Central memory CD8-positive, alpha-beta T cell (primary cell): ENCODE measurements at regions not wholly inside any gene's neighbourhood (a gene's known extent, or its start where the extent isn't known, plus 50 kb on each side); places are given as distances from the start of the nearest gene placed in this dataset.
"Not testable (repeated sequence)": the region's sequence is repeated elsewhere in the genome, so short reads cannot be mapped to it uniquely, and the experiment has no call there.

ENCODE experiments used
- ATAC-seq: fragments of 150-1000 bp; cut with Tn5 transposase; replicated peaks from 2 replicates; pipeline ENCODE4 v1.10.0; 2022; ENCODE audit warnings: mild to moderate bottlenecking, moderate FRiP score, moderate number of reproducible peaks; ENCODE audit not compliant: poor library complexity, severe bottlenecking; ENCODE audit errors: extremely low read depth
- DNase-seq, 2 donors: peaks; one replicate each; pipeline ENCODE4 v3.0.0; 2021; ENCODE audit warnings: low spot score in 2 of 2
- H3K27ac Mint-ChIP-seq: one replicate; pipeline ENCODE4 v1.8.0; 2022; ENCODE audit warnings: low read depth, mild to moderate bottlenecking, moderate library complexity, mixed read lengths
- H3K27me3 Mint-ChIP-seq: one replicate; pipeline ENCODE4 v1.8.0; 2022; ENCODE audit warnings: mixed read lengths
- H3K36me3 Mint-ChIP-seq: one replicate; pipeline ENCODE4 v1.8.0; 2022; ENCODE audit warnings: mild to moderate bottlenecking, moderate library complexity, mixed read lengths; ENCODE audit not compliant: insufficient read depth
- H3K4me1 Mint-ChIP-seq: one replicate; pipeline ENCODE4 v1.8.0; 2022; ENCODE audit warnings: mixed read lengths
- H3K4me3 Mint-ChIP-seq: one replicate; pipeline ENCODE4 v1.8.0; 2022; ENCODE audit warnings: mild to moderate bottlenecking, moderate library complexity, mixed read lengths
- H3K9me3 Mint-ChIP-seq: one replicate; pipeline ENCODE4 v1.8.0; 2022; ENCODE audit warnings: mixed read lengths

DNA sequence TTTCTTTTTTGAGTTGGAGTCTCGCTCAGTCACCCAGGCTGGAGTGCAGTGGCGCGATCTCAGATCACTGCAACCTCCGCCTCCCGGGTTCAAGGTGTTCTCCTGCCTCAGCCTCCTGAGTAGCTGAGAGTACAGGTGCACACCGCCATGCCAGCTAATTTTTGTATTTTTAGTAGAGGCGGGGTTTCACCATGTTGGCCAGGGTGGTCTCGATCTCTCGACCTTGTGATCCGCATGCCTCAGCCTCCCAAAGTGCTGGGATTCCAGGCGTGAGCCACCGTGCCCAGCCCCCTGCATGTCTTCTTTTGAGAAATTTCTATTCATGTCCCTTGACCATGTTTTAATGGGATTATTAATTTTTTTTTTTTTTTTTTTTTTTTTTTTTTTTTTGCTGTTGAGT lies 430.5 kb upstream of the DDX18 start:
- not testable (repeated sequence) for ATAC-seq, H3K27me3 Mint-ChIP-seq, H3K36me3 Mint-ChIP-seq, DNase-seq, H3K4me3 Mint-ChIP-seq, H3K27ac Mint-ChIP-seq, H3K4me1 Mint-ChIP-seq
- H3K9me3 Mint-ChIP-seq: peaks cover 20% of the 10 kb centered on the region

DNA sequence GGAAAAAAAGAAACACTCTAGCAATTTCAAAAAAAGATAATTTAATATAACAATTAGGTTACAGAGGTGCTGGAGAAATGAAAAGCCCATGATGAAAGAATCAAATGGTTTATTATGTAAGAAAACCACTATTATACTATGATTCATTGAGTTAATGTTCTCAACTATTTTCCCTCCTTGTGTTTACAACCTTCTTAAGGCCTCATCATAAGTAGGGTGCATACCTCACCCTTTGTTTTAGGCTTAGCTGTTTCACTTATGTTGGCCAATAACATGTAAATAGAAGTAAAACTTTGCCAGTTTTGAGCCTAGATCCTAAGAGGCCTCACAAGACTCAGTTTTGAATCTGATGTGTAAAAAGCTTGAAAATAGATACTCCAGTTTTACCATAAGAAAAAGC lies 418.3 kb upstream of the DDX18 start:
- ATAC-seq (no peak), DNase-seq (no peak)
- H3K4me1 Mint-ChIP-seq: no peaks in the 10 kb centered on the region
- peaks cover 38% of the 10 kb centered on the region for H3K9me3 Mint-ChIP-seq
- no peak overlapping the region for H3K27ac Mint-ChIP-seq
- H3K27me3 Mint-ChIP-seq: no peaks in the 10 kb centered on the region
- no peaks in the 10 kb centered on the region for H3K36me3 Mint-ChIP-seq
- no peak overlapping the region for H3K4me3 Mint-ChIP-seq

DNA sequence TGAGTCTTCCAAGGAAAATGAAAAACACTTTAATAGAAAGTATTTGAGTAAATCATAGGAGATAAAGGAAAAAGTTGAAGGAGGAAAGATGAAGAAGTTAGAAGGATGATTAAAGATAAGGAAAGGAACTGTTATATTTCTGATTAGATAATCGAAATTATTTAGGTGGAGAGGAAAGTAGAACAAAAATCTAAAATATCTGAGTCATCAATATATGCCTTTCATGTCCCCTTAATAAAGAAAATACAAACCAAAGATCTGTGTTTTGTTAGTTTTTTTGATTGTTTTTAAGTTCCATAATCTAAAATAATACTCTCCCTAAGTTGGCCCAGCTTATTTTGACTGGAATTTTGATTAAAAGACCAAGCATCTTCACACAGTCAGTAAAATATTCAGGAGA lies 412.9 kb upstream of the DDX18 start:
- H3K27me3 Mint-ChIP-seq: no peaks in the 10 kb centered on the region
- peaks cover 28% of the 10 kb centered on the region for H3K9me3 Mint-ChIP-seq
- DNase-seq (no peak), ATAC-seq (no peak)
- no peak overlapping the region for H3K27ac Mint-ChIP-seq
- H3K4me1 Mint-ChIP-seq: no peaks in the 10 kb centered on the region
- no peak overlapping the region for H3K4me3 Mint-ChIP-seq
- H3K36me3 Mint-ChIP-seq: no peaks in the 10 kb centered on the region

DNA sequence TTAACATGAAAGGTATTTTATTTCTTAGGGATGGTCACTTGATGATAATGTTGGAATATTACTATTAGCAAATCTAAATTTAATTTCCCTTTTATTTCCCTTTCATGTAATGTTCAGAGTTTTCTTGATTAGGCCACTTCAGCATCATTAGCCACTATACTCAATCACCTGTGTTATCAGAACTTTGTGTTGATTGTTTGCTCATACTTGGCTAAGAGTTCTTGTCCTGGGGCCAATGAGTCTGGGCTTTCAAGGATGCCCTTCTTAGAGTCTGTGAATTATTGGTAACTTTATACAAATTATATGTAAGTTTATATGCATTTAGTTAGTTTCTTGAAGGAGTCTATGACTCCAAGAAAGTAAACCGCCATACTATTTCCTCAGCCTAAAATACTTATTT lies 408.0 kb upstream of the DDX18 start:
- Mint-ChIP-seq H3K4me3 (no peak overlapping the region), H3K9me3 (peaks cover 14% of the 10 kb centered on the region), H3K4me1 (no peaks in the 10 kb centered on the region), H3K27me3 (no peaks in the 10 kb centered on the region), H3K27ac (no peak overlapping the region), H3K36me3 (no peaks in the 10 kb centered on the region)
- DNase-seq (no peak), ATAC-seq (no peak)

DNA sequence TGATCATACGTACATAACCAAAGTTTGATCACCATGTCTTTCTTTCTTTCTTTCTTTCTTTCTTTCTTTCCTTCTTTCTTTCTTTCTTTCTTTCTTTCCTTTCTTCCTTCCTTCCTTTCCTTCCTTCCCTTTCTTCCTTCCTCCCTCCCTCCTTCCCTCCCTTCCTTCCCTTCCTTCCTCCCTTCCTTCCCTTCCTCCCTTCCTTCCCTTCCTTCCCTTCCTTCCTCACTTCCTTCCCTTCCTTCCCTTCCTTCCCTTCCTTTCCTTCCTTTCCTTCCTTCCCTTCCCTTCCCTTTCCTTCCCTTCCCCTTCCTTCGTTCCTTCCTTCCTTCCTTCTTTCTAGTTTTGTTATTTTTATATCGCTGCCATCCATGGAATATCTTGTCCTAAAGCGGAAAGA lies 406.7 kb upstream of the DDX18 start:
- H3K27me3 Mint-ChIP-seq: no peaks in the 10 kb centered on the region
- H3K4me3 Mint-ChIP-seq: no peak overlapping the region
- peaks cover 16% of the 10 kb centered on the region for H3K9me3 Mint-ChIP-seq
- no peak for ATAC-seq
- no peaks in the 10 kb centered on the region for H3K4me1 Mint-ChIP-seq
- no peak for DNase-seq
- H3K36me3 Mint-ChIP-seq: no peaks in the 10 kb centered on the region
- no peak overlapping the region for H3K27ac Mint-ChIP-seq

DNA sequence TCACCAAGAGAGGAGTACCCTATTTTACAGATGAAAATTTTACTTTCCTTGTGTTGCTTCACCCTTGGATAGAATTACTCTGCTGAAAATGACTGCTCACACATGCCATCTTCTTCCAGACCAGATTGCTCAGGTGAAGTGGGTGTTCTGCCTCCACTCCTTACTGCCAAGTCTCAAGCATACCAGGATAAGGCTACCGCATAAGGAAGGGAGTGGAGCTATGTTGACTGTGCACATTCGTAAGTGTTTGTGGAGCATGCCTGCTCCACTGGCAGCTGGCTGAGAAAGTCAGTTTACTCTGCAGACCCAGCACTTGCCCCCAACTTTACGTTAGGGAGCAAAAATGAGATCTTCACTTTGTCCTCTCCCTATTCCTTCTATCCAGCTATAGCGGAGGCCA lies 405.0 kb upstream of the DDX18 start:
- H3K27me3 Mint-ChIP-seq: no peaks in the 10 kb centered on the region
- H3K4me3 Mint-ChIP-seq: no peak overlapping the region
- no peaks in the 10 kb centered on the region for H3K4me1 Mint-ChIP-seq
- ATAC-seq: no peak
- H3K27ac Mint-ChIP-seq: no peak overlapping the region
- H3K9me3 Mint-ChIP-seq: peaks cover 19% of the 10 kb centered on the region
- no peaks in the 10 kb centered on the region for H3K36me3 Mint-ChIP-seq
- DNase-seq: no peak

DNA sequence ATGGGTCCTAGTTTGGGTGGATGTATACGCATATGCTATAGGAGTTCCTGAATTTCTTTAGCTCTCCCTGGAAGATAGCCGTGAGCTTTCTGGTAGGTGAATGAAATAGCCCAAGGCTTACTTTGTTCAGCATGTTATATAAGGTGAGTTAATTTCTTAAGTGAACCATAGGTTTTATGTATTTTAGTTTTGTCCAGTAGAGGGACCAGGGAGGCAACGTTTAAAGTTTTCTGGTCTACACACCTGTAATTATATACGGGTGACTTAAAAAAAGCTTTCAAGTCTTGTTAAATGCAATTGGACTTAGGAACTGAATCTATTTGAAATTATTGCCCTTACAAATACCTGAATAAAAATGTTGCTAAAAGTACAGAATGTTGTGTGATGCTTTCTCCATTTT lies 402.5 kb upstream of the DDX18 start:
- Mint-ChIP-seq H3K36me3 (no peaks in the 10 kb centered on the region), H3K9me3 (peaks cover 20% of the 10 kb centered on the region), H3K4me3 (no peak overlapping the region), H3K27me3 (no peaks in the 10 kb centered on the region), H3K4me1 (no peaks in the 10 kb centered on the region), H3K27ac (no peak overlapping the region)
- no peak for DNase-seq
- no peak for ATAC-seq

DNA sequence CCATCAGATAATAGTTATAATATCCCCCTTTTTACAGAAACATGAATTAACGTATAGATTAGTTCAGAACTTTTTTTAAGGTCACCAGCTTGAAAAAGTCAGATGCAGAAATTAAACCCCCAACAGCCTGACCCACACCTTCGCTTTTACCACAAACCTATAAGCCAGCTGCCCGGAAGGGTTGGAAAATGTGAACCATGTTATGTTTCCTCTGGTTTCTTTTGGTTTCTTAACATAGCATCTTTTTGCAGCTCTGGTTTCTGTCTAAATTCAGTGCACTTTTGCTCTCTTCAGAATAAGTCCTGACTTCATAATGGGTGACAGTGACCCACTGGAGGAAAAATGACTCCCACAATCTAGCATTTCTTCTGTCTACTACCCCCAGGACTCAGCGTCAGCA lies 381.7 kb upstream of the DDX18 start:
- H3K4me3 Mint-ChIP-seq: no peak overlapping the region
- DNase-seq (no peak), ATAC-seq (no peak)
- no peaks in the 10 kb centered on the region for H3K4me1 Mint-ChIP-seq
- H3K9me3 Mint-ChIP-seq: peaks cover 17% of the 10 kb centered on the region
- no peak overlapping the region for H3K27ac Mint-ChIP-seq
- H3K36me3 Mint-ChIP-seq: no peaks in the 10 kb centered on the region
- no peaks in the 10 kb centered on the region for H3K27me3 Mint-ChIP-seq

DNA sequence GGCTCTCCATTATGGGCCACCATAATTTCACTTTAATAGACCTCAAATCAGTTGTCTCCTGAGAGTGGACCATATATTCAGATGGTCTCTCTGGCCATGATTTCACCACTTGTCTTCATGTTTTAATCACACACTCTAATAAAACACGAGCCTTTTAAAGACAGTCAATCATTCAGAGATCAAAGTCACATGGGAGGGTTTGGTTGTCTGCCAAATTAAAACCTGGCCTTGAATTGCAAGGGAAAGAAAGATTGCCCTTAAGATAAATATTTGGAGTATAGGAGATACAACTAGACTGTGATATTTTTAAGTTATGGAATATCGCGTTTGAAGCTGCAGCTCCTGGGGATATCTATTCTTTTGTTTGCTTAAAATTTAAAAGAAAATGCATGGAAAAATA lies 377.8 kb upstream of the DDX18 start:
- no peaks in the 10 kb centered on the region for H3K4me1 Mint-ChIP-seq
- ATAC-seq (no peak), DNase-seq (no peak)
- H3K27me3 Mint-ChIP-seq: no peaks in the 10 kb centered on the region
- H3K27ac Mint-ChIP-seq: no peak overlapping the region
- H3K4me3 Mint-ChIP-seq: no peak overlapping the region
- no peaks in the 10 kb centered on the region for H3K36me3 Mint-ChIP-seq
- peaks cover 23% of the 10 kb centered on the region for H3K9me3 Mint-ChIP-seq

DNA sequence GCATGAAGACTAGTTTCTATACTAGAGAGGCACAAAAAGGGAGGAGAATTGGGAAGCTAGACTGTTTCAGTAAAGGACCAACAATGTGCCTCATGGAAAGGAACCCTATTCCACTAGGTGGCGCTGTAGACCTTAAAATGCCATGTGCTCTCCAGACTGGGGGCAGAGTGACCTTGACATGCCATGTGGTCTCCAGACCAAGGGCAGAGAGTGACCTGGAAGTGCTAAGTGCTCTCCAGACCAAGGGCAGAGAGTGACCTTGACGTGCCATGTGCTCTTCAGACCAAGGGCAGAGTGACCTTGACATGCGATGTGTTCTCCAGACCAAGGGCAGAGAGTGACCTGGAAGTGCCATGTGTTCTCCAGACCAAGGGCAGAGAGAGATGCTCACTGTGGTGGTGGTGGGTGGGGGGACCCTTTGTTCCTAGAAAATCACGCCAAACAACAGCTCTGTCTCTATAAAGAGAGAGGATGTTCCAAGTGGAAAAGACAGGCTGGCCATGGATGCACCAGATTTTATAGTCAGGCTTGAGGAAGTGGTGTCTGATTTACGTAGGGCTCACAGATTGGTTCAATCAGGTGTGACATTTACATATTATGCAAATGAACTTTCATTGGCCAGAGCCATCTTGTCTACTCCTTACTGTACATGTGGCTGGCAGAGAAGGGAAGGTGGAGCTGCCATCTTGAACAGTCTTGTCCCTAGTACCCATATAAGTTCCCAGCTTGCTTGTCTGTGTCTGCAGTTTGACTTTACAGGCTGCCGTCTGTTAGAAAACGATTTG lies 344.0 kb upstream of the DDX18 start:
- Mint-ChIP-seq H3K9me3 (peaks cover 20% of the 10 kb centered on the region), H3K36me3 (no peaks in the 10 kb centered on the region), H3K27ac (no peak overlapping the region), H3K27me3 (no peaks in the 10 kb centered on the region), H3K4me3 (no peak overlapping the region), H3K4me1 (no peaks in the 10 kb centered on the region)
- DNase-seq (no peak), ATAC-seq (no peak)

DNA sequence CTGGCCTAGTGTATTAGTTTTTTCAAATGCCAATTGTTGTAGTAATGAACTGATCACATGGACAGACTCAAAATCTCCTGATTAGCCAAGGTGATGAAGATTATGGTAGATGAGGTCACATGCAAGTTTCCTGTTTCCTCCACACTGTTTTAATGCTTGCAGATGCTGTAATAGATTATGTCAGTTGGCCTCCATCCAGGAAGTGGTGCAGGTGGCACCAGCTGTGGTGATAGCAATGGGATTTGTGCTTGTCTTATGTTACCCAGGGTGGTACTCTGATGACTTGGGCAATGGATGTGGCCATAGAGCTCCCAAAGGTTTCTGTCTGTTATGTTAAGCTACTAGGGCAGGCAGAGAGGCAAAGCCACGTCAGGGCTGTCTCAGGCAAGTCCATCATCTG lies 332.9 kb upstream of the DDX18 start:
- DNase-seq: no peak
- H3K27me3 Mint-ChIP-seq: no peaks in the 10 kb centered on the region
- H3K9me3 Mint-ChIP-seq: peaks cover 36% of the 10 kb centered on the region
- peak; percentile 28 for ATAC-seq
- peaks cover 3% of the 10 kb centered on the region for H3K36me3 Mint-ChIP-seq
- no peak overlapping the region for H3K4me3 Mint-ChIP-seq
- no peak overlapping the region for H3K27ac Mint-ChIP-seq
- no peaks in the 10 kb centered on the region for H3K4me1 Mint-ChIP-seq

DNA sequence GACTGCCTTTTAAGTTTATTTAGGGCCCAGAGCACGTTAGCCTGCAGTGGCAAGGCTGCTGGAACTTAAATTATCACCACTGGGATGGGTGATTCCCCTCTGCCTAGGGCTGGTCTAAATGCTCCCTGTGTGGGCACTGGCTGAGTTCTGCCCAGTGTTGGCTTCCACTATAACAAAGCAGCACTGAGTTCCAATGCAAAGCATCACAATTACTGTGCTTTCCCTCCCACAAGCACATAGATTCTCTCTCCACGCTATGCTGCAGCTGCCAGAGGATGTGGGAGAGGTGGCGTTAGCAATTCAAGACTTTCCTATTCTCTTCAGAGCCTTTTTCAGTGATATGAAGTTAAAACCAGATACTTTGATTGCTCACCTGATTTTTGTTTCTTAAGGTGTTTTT lies 328.9 kb upstream of the DDX18 start:
- H3K27me3 Mint-ChIP-seq: no peaks in the 10 kb centered on the region

DNA sequence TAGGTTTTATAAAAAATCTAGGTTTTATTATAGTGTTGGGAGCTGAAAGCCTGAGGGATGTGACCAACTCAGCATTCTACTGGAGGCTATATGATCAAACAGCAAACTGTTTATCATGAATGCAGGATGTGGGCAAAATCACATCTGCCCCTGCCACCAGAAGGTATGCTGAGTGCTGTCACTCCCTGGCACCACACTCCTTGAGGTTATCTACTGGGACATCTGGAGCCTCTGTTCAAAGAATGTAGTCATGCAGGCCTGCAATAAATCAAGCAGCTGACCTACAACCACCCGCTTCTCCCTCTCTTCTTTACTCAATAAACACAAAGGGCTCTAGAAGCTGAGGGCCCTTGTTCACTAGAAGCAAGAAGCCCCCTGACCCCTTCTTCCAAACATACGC lies 328.4 kb upstream of the DDX18 start:
- H3K36me3 Mint-ChIP-seq: peaks cover 2% of the 10 kb centered on the region
- H3K27ac Mint-ChIP-seq: no peak overlapping the region
- no peak overlapping the region for H3K4me3 Mint-ChIP-seq
- DNase-seq (no peak), ATAC-seq (no peak)
- H3K9me3 Mint-ChIP-seq: peaks cover 24% of the 10 kb centered on the region
- H3K4me1 Mint-ChIP-seq: no peaks in the 10 kb centered on the region
- no peaks in the 10 kb centered on the region for H3K27me3 Mint-ChIP-seq

More for the DNA sequence above, 328.9 kb upstream of the DDX18 start:
- H3K27ac Mint-ChIP-seq: no peak overlapping the region
- no peak overlapping the region for H3K4me3 Mint-ChIP-seq
- ATAC-seq (no peak), DNase-seq (no peak)
- peaks cover 24% of the 10 kb centered on the region for H3K9me3 Mint-ChIP-seq
- no peaks in the 10 kb centered on the region for H3K4me1 Mint-ChIP-seq
- H3K36me3 Mint-ChIP-seq: peaks cover 2% of the 10 kb centered on the region
